ENCODE measurements at regions not wholly inside any gene's neighbourhood (a gene's known extent, or its start where the extent isn't known, plus 50 kb on each side); places are given as distances from the start of the nearest gene placed in this dataset.

DNA sequence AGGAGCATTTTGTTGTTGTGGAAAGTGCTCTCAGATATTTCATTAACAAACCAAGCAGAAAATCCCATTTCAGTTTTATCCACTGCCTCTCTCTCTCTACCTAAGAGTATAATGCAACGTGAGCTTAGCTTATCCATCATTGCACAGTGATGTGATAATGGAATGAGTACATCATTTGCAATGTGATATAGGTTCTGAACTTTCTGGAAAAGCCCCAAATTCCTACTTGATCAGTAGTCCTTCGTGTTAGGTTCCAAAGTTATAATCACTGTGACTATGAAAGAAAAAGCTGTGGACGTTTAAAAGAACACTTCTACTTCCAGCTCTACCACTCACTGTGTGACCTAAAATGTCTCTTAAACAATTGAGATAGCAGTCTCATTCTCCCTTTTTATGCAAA is 76.4 kb upstream of the PRMT6 start (continued):
- TF ChIP-seq, protein P1, sequence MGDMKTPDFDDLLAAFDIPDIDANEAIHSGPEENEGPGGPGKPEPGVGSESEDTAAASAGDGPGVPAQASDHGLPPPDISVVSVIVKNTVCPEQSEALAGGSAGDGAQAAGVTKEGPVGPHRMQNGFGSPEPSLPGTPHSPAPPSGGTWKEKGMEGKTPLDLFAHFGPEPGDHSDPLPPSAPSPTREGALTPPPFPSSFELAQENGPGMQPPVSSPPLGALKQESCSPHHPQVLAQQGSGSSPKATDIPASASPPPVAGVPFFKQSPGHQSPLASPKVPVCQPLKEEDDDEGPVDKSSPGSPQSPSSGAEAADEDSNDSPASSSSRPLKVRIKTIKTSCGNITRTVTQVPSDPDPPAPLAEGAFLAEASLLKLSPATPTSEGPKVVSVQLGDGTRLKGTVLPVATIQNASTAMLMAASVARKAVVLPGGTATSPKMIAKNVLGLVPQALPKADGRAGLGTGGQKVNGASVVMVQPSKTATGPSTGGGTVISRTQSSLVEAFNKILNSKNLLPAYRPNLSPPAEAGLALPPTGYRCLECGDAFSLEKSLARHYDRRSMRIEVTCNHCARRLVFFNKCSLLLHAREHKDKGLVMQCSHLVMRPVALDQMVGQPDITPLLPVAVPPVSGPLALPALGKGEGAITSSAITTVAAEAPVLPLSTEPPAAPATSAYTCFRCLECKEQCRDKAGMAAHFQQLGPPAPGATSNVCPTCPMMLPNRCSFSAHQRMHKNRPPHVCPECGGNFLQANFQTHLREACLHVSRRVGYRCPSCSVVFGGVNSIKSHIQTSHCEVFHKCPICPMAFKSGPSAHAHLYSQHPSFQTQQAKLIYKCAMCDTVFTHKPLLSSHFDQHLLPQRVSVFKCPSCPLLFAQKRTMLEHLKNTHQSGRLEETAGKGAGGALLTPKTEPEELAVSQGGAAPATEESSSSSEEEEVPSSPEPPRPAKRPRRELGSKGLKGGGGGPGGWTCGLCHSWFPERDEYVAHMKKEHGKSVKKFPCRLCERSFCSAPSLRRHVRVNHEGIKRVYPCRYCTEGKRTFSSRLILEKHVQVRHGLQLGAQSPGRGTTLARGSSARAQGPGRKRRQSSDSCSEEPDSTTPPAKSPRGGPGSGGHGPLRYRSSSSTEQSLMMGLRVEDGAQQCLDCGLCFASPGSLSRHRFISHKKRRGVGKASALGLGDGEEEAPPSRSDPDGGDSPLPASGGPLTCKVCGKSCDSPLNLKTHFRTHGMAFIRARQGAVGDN (IDR thresholded peaks at IDR 0.05), result no peak
- TF ChIP-seq CBX5 (IDR thresholded peaks at IDR 0.05; ENCODE audit: low read depth) (no peak), STAT3 (IDR thresholded peaks at IDR 0.05; ENCODE audit: low read depth, low read length) (no peak), MYC (IDR thresholded peaks at IDR 0.05; ENCODE audit: insufficient read depth, insufficient read length, insufficient replicate concordance, low read length, severe bottlenecking) (no peak), FOXK2 (IDR thresholded peaks at IDR 0.05) (no peak), SPI1 (IDR thresholded peaks at IDR 0.05; ENCODE audit: borderline replicate concordance, insufficient read depth, low read depth, low read length) (no peak)
- TF ChIP-seq, protein P2, sequence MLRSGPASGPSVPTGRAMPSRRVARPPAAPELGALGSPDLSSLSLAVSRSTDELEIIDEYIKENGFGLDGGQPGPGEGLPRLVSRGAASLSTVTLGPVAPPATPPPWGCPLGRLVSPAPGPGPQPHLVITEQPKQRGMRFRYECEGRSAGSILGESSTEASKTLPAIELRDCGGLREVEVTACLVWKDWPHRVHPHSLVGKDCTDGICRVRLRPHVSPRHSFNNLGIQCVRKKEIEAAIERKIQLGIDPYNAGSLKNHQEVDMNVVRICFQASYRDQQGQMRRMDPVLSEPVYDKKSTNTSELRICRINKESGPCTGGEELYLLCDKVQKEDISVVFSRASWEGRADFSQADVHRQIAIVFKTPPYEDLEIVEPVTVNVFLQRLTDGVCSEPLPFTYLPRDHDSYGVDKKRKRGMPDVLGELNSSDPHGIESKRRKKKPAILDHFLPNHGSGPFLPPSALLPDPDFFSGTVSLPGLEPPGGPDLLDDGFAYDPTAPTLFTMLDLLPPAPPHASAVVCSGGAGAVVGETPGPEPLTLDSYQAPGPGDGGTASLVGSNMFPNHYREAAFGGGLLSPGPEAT (IDR thresholded peaks at IDR 0.05; ENCODE audit: low read depth), result no peak

DNA sequence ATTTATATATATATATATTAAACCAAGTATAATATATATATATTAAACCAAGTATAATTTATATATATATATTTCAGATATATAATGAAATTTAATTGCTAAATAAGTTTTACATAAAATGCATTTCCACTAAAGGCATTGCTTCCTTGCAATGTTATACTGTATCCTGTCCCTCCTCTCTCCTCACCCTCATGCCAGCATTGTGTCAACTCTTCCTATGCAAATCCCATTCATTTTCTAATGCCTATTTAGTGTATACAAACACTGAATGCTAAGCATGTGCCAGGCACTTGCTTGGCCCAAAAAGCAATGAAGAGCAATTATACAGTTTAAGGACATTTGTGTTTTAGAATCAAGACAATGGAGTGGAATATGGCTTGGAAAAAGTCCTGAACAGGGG is 71.7 kb upstream of the PRMT6 start:
- Histone ChIP-seq H3K4me3 (no peak overlapping the region), H2AFZ (ENCODE audit: control insufficient read depth, low read depth, low read length) (no peak overlapping the region), H3K79me2 (ENCODE audit: control insufficient read depth, insufficient read depth, low read length) (no peaks in the 10 kb centered on the region), H3K27ac (ENCODE audit: control insufficient read depth, insufficient read depth) (no peak overlapping the region), H3K4me2 (ENCODE audit: control insufficient read depth, insufficient read depth) (no peak overlapping the region), H3K36me3 (ENCODE audit: control insufficient read depth in 2 of 2, insufficient read depth in 2 of 2, low read length in 1 of 2) (no peaks in the 10 kb centered on the region), H3K9me3 (replicated peaks; ENCODE audit: control insufficient read depth, insufficient read depth, low read length) (no peaks in the 10 kb centered on the region), H3K4me1 (ENCODE audit: control insufficient read depth, insufficient read depth, low read length) (no peaks in the 10 kb centered on the region), H4K20me1 (ENCODE audit: control insufficient read depth, insufficient read depth) (no peaks in the 10 kb centered on the region), H3K27me3 (replicated peaks in 1 of 2; ENCODE audit: control insufficient read depth in 2 of 2, insufficient read depth in 2 of 2, low read length in 1 of 2) (no peaks in the 10 kb centered on the region), H3K9ac (ENCODE audit: control insufficient read depth, insufficient read depth, low read length) (no peak overlapping the region)
- in situ Hi-C loops (cut with MboI) (no loop called here), intact Hi-C loops (cut with micrococcal nuclease; ENCODE audit: unreplicated experiment) (no loop called here)
- RAD21 ChIA-PET (ENCODE audit: unreplicated experiment), result no interaction called here
- CTCF ChIA-PET, result no interaction called here
- POLR2A ChIA-PET, result no interaction called here
- DNase-seq (ENCODE audit: low read depth, low spot score) (no peak), FAIRE-seq (no peak), ATAC-seq (no peak)
- BruUV-seq (replicated peaks), result no TSS peak
- SMC1A ChIA-PET (ENCODE audit: uncharacterized antibody, unreplicated experiment), result interaction anchor here (0.7 to 1.3 kb wide), 3 partner anchors 10 to 32 kb away, joined by 3 read pairs; no protein-coding TSS in a partner anchor
- TF ChIP-seq ZNF622 (IDR thresholded peaks at IDR 0.05) (no peak), ZNF207 (IDR thresholded peaks at IDR 0.05; ENCODE audit: borderline replicate concordance) (no peak), MXI1 (IDR thresholded peaks at IDR 0.05; ENCODE audit: low read depth, low read length) (no peak), SREBF2 (IDR thresholded peaks at IDR 0.05; ENCODE audit: low read length) (no peak), YY1 (IDR thresholded peaks at IDR 0.05; ENCODE audit: low read depth, low read length) (no peak), EZH2 (IDR thresholded peaks at IDR 0.05; ENCODE audit: borderline replicate concordance, control insufficient read depth, low read depth, low read length) (no peak), MTA3 (IDR thresholded peaks at IDR 0.05; ENCODE audit: borderline replicate concordance, low read length) (no peak), LARP7 (IDR thresholded peaks at IDR 0.05) (no peak), MYB (IDR thresholded peaks at IDR 0.05; ENCODE audit: borderline replicate concordance, low read depth, low read length) (no peak), GABPA (IDR thresholded peaks at IDR 0.05; ENCODE audit: low read depth) (no peak)

All from GM12878 (cell line).